ENCODE measurements at regions not wholly inside any gene's neighbourhood (a gene's known extent, or its start where the extent isn't known, plus 50 kb on each side); places are given as distances from the start of the nearest gene placed in this dataset.
"Not testable (repeated sequence)": the region's sequence is repeated elsewhere in the genome, so short reads cannot be mapped to it uniquely, and the experiment has no call there.

DNA sequence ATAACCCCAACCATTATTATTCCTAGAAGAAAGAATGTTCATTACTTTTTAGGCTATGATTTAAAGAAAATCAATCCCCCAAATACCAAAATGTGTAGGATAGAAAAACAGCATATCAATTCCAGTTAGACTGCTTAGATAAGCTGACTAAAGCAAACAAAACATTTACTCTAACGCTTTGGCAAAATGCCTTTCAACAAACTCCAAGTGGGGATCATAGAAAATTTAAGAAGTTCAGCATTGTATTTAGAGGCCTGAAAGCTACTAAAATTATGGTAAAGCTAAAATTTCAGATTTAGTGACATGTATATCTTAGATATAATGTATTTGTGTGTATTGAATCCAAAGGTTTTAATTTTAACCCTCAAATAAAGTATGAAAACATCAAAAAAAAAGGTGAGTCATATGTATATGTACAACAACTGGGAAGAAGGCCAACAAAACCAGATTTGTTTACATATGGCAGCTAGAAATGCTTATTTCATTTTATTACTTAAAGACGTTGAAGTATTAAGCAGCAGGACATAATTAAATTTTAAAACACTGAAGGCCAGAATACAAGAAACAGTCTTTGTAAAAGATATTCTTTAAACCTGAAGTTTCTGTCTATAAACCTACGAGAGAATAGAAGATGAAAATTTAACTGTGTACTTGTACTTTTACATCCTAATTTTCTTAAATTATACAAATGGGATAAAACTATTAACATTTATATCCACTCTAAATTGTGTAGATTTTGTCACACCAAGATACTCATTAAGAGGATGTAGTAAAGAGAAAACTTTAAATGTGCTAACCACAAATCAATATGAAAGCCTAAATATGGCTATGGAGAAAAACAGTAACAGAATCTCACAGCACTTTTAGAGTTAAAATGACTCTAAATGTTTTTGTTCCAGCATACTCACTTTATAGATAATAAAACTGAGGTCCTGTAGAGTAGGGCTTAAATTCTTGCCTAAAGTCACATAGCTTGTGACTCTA, 71.4 kb downstream of the SLC41A2 start:
- TF ChIP-seq, protein P1, sequence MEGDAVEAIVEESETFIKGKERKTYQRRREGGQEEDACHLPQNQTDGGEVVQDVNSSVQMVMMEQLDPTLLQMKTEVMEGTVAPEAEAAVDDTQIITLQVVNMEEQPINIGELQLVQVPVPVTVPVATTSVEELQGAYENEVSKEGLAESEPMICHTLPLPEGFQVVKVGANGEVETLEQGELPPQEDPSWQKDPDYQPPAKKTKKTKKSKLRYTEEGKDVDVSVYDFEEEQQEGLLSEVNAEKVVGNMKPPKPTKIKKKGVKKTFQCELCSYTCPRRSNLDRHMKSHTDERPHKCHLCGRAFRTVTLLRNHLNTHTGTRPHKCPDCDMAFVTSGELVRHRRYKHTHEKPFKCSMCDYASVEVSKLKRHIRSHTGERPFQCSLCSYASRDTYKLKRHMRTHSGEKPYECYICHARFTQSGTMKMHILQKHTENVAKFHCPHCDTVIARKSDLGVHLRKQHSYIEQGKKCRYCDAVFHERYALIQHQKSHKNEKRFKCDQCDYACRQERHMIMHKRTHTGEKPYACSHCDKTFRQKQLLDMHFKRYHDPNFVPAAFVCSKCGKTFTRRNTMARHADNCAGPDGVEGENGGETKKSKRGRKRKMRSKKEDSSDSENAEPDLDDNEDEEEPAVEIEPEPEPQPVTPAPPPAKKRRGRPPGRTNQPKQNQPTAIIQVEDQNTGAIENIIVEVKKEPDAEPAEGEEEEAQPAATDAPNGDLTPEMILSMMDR (IDR thresholded peaks at IDR 0.05) = no peak
- DNase-seq = no peak
- H3K4me3 Mint-ChIP-seq = no peak overlapping the region
- peaks cover 31% of the 10 kb centered on the region for H3K9me3 Mint-ChIP-seq
- no peak overlapping the region for H3K27ac Mint-ChIP-seq
- peaks cover 13% of the 10 kb centered on the region for H3K36me3 Mint-ChIP-seq (ENCODE audit: low read depth)
- H3K4me1 Mint-ChIP-seq = no peaks in the 10 kb centered on the region
- H3K27me3 Mint-ChIP-seq (ENCODE audit: low read depth, poor library complexity) = peaks cover 5% of the 10 kb centered on the region

DNA sequence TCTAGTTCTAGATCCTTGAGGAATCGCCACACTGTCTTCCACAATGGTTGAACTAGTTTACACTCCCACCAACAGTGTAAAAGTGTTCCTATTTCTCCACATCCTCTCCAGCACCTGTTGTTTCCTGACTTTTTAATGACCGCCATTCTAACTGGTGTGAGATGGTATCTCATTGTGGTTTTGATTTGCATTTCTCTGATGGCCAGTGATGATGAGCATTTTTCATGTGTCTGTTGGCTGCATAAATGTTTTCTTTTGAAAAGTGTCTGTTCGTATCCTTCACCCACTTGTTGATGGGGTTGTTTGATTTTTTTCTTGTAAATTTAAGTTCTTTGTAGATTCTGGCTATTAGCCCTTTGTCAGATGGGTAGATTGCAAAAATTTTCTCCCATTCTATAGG, 79.2 kb downstream of the SLC41A2 start:
- H3K4me1 Mint-ChIP-seq, H3K4me3 Mint-ChIP-seq: not testable (repeated sequence)
- H3K36me3 Mint-ChIP-seq (ENCODE audit: low read depth) = peaks cover 10% of the 10 kb centered on the region

DNA sequence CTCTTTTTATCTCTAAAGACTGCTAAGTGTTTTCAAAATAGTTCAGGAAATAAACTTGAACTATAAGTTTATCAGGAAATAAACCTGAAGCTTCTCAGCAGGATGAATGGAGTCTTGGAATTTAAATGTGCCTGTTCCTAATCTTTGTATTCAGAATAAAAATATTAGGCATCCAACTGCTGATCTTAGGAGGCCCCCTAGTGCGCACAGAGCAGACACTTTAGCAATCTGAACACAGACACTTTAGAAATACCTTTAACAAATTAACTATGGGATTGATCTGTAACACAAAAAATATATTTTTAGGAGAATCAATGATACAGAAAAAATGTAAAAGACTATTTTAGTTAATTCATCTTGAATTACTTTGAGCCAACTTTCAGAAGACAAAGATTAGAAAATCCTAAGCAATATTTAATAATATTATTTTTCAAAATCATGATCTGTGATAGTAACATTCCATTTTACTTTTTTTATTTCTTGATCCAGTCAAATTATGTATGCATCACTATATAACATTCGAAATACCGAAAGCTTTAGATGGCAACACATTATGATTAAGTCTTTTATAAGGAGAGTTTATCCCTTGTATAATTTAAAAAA, 80.9 kb downstream of the SLC41A2 start:
- no peak overlapping the region for H3K4me3 Mint-ChIP-seq
- H3K9me3 Mint-ChIP-seq = peaks cover 45% of the 10 kb centered on the region
- peaks cover 6% of the 10 kb centered on the region for H3K36me3 Mint-ChIP-seq (ENCODE audit: low read depth)
- TF ChIP-seq, protein P1 (IDR thresholded peaks at IDR 0.05) = peak; percentile 52
- H3K27ac Mint-ChIP-seq = no peak overlapping the region
- peak; percentile 19 for DNase-seq
- no peaks in the 10 kb centered on the region for H3K4me1 Mint-ChIP-seq
- H3K27me3 Mint-ChIP-seq (ENCODE audit: low read depth, poor library complexity) = no peaks in the 10 kb centered on the region

More for the DNA sequence above, 79.2 kb downstream of the SLC41A2 start:
- H3K9me3 Mint-ChIP-seq = peaks cover 56% of the 10 kb centered on the region
- not testable (repeated sequence) for DNase-seq; H3K27ac Mint-ChIP-seq; H3K27me3 Mint-ChIP-seq (ENCODE audit: low read depth, poor library complexity)

DNA sequence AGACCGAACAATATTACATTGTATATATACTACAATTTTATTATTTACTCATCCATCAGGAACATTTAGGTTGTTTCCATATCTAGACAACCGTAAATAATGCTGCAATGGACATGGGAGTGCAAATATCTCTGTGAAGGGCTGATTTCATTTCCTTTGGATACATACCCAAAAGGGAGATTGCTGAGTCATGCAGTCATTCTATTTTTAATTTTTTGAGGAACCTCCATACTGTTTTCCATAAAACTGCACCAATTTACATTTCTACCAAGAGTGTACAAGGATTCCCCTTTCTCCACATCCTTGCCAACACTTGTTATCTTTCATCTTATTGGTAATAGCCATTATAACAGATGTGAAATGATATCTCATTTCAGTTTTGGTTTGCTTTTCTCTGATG, 84.7 kb downstream of the SLC41A2 start:
- no peaks in the 10 kb centered on the region for H3K4me1 Mint-ChIP-seq
- TF ChIP-seq, protein P1 (IDR thresholded peaks at IDR 0.05) = no peak
- peaks cover 3% of the 10 kb centered on the region for H3K27me3 Mint-ChIP-seq (ENCODE audit: low read depth, poor library complexity)
- H3K4me3 Mint-ChIP-seq = no peak overlapping the region
- peaks cover 6% of the 10 kb centered on the region for H3K36me3 Mint-ChIP-seq (ENCODE audit: low read depth)
- H3K27ac Mint-ChIP-seq = no peak overlapping the region
- DNase-seq = no peak
- H3K9me3 Mint-ChIP-seq = peaks cover 27% of the 10 kb centered on the region

DNA sequence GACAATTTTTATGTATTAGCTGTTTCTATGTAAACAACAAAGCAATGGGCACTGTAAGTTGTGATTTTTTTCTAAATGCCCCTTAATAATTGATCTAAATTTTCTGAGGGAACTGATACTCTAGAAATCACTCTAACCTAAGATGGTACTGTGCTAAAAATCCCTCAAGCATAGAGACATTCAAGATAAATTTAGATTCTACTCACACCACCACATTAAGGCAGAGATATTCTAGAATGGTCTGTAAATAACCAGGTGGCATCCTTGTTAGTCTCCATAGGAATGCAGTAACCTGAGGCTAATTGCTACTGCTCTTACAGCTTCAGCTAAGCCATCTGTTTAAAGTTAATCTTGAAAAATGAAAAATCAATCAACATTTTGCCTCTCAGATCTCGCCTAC, 87.3 kb downstream of the SLC41A2 start:
- TF ChIP-seq, protein P1 (IDR thresholded peaks at IDR 0.05) = no peak
- no peak for DNase-seq

DNA sequence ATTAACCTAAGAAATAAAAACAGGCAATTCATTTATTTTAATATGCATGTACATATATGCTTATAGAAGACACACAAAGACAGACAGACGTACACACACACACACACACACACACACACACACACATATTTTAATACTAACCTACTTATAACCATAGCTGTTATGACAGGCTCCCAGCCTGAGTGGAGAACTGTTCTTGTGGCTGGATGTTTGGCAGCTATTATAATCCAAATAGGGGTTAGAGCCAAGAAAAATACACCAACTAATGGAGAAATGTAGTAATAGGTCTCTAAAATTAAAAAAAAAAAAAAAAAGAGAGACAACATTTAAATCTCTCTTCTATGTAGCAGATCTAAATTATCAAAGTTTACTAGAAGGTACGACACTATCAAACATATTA, 91.8 kb downstream of the SLC41A2 start:
- DNase-seq = no peak
- Mint-ChIP-seq H3K36me3 (ENCODE audit: low read depth) (no peaks in the 10 kb centered on the region), H3K27ac (no peak overlapping the region), H3K4me1 (no peaks in the 10 kb centered on the region), H3K27me3 (ENCODE audit: low read depth, poor library complexity) (peaks cover 3% of the 10 kb centered on the region), H3K9me3 (no peaks in the 10 kb centered on the region), H3K4me3 (no peak overlapping the region)
- TF ChIP-seq, protein P1 (IDR thresholded peaks at IDR 0.05) = no peak

More for the DNA sequence above, 87.3 kb downstream of the SLC41A2 start:
- H3K36me3 Mint-ChIP-seq (ENCODE audit: low read depth) = peaks cover 1% of the 10 kb centered on the region
- H3K27ac Mint-ChIP-seq = no peak overlapping the region
- H3K27me3 Mint-ChIP-seq (ENCODE audit: low read depth, poor library complexity) = peaks cover 3% of the 10 kb centered on the region
- peaks cover 18% of the 10 kb centered on the region for H3K9me3 Mint-ChIP-seq
- no peak overlapping the region for H3K4me3 Mint-ChIP-seq
- no peaks in the 10 kb centered on the region for H3K4me1 Mint-ChIP-seq

Measured in nephron progenitor cell (in vitro differentiated cells).